ENCODE measurements at regions not wholly inside any gene's neighbourhood (a gene's known extent, or its start where the extent isn't known, plus 50 kb on each side); places are given as distances from the start of the nearest gene placed in this dataset. TPM values are rescaled to one million over a fixed set of nuclear protein-coding genes. Genes with fewer than 3 reads are reported as not detected.

Small RNAs in the stretch of these regions (microRNA-seq; reads per million reads assigned to microRNA genes)
- gene MIR6082 (ENCODE audit: borderline microRNAs expressed) = not detected
